H1 (cell line): ENCODE measurements at regions not wholly inside any gene's neighbourhood (a gene's known extent, or its start where the extent isn't known, plus 50 kb on each side); places are given as distances from the start of the nearest gene placed in this dataset.

Source experiments
- CTCF ChIA-PET: fragments of 300-600 bp; sonication (Branson Sonifier 250); formaldehyde crosslinking; loops from one replicate; lab custom pipeline; 2021; ENCODE audit not compliant: partially characterized antibody; lab: Charles Lee
- POLR2A ChIA-PET: fragments of 300-600 bp; sonication (Branson Sonifier 250); formaldehyde crosslinking; loops from one replicate; lab custom pipeline; 2021; ENCODE audit warnings: inconsistent platforms; ENCODE audit not compliant: partially characterized antibody; lab: Charles Lee
- DNase-seq, 2 experiments: peaks; one replicate each; pipeline versions ENCODE4 v3.0.0 to v3.0.0-alpha.2; 2010 to 2022; ENCODE audit warnings: low spot score in 2 of 2, low read depth in 1 of 2, mixed read lengths in 1 of 2
- FAIRE-seq: peaks from 2 replicates; lab custom pipeline; 2011; peaks lifted over from hg19 to GRCh38; lab: Jason Lieb, UNC
- H2AFZ ChIP-seq: 2 replicates; pipeline ENCODE4 v1.8.1; 2012; ENCODE audit warnings: low read length, inconsistent platforms
- H2AK5ac ChIP-seq: 2 replicates; pipeline ENCODE4 v1.6.1; 2013; ENCODE audit warnings: low read depth, low read length
- H2BK120ac ChIP-seq: replicated peaks from 2 replicates; pipeline ENCODE3; 2013; ENCODE audit warnings: low read depth, low read length, inconsistent platforms
- H2BK12ac ChIP-seq: 2 replicates; pipeline ENCODE4 v1.6.1; 2013; ENCODE audit warnings: low read depth, low read length
- H2BK15ac ChIP-seq: 2 replicates; pipeline ENCODE4 v1.6.1; 2013; ENCODE audit warnings: low read length
- H2BK20ac ChIP-seq: 2 replicates; pipeline ENCODE4 v1.6.1; 2013; ENCODE audit warnings: low read length
- H2BK5ac ChIP-seq: 2 replicates; pipeline ENCODE4 v1.6.1; 2013; ENCODE audit warnings: low read depth, low read length
- H3K14ac ChIP-seq: 2 replicates; pipeline ENCODE4 v1.6.1; 2013; ENCODE audit warnings: inconsistent platforms; ENCODE audit not compliant: insufficient read length
- H3K18ac ChIP-seq: 2 replicates; pipeline ENCODE4 v1.6.1; 2013; ENCODE audit warnings: low read length; ENCODE audit errors: extremely low read depth
- H3K23ac ChIP-seq: 2 replicates; pipeline ENCODE4 v1.6.1; 2013; ENCODE audit warnings: inconsistent platforms; ENCODE audit not compliant: insufficient read length
- H3K23me2 ChIP-seq: 2 replicates; pipeline ENCODE4 v1.6.1; 2013; ENCODE audit warnings: low read depth, low read length
- H3K27ac ChIP-seq: 2 replicates; pipeline ENCODE4 v1.6.1; 2011; ENCODE audit warnings: low read depth, low read length, inconsistent platforms
- H3K27me3 ChIP-seq, 4 experiments: replicated peaks in 1 of 4; 1 replicate in 1 of 4; 2 replicates in 3 of 4; pipeline versions ENCODE4 v1.6.1 to v1.8.1; 2011 to 2013; ENCODE audit warnings: low read length in 3 of 4, mild to moderate bottlenecking in 3 of 4, inconsistent platforms in 2 of 4, mixed read lengths in 2 of 4, moderate library complexity in 1 of 4; ENCODE audit not compliant: control insufficient read depth in 3 of 4, insufficient read depth in 3 of 4; ENCODE audit errors: extremely low read depth in 1 of 4
- H3K36me3 ChIP-seq, 4 experiments: 2 replicates each; pipeline versions ENCODE4 v1.6.1 to v1.8.1; 2011 to 2013; ENCODE audit warnings: mild to moderate bottlenecking in 4 of 4, low read length in 3 of 4, moderate library complexity in 2 of 4, control low read depth in 1 of 4, inconsistent platforms in 1 of 4; ENCODE audit not compliant: insufficient read depth in 4 of 4, control insufficient read depth in 2 of 4
- H3K4ac ChIP-seq: replicated peaks from 2 replicates; pipeline ENCODE3; 2013; ENCODE audit warnings: low read length, low read depth, mixed read lengths, inconsistent platforms; ENCODE audit not compliant: insufficient read length
- H3K4me1 ChIP-seq, 4 experiments: replicated peaks in 1 of 4; 1 replicate in 1 of 4; 2 replicates in 3 of 4; pipeline versions ENCODE4 v1.6.1 to v1.8.1; 2011 to 2013; ENCODE audit warnings: low read length in 3 of 4, inconsistent platforms in 2 of 4, mixed read lengths in 1 of 4; ENCODE audit not compliant: insufficient read depth in 4 of 4, control insufficient read depth in 3 of 4
- H3K4me2 ChIP-seq, 2 experiments: 2 replicates each; pipeline versions ENCODE4 v1.6.1 to v1.8.1; 2011 to 2013; ENCODE audit warnings: low read depth in 2 of 2, low read length in 2 of 2, control low read depth in 1 of 2, inconsistent platforms in 1 of 2, mild to moderate bottlenecking in 1 of 2; ENCODE audit not compliant: insufficient read depth in 1 of 2
- H3K4me3 ChIP-seq, 4 experiments: fragments of 200-600, 300-600 bp in 1 of 4; sonication (generic), shearing (Covaris generic), sonication (Bioruptor Twin) in 1 of 4; 2 replicates each; pipeline versions ENCODE4 v1.5.1 to v1.8.1; 2011 to 2016; ENCODE audit warnings: low read length in 4 of 4, low read depth in 3 of 4, control low read depth in 2 of 4, inconsistent platforms in 2 of 4, mild to moderate bottlenecking in 2 of 4, mixed read lengths in 1 of 4, moderate library complexity in 1 of 4; ENCODE audit not compliant: insufficient read depth in 2 of 4; ENCODE audit errors: extremely low read depth in 1 of 4
- H3K56ac ChIP-seq: replicated peaks from 2 replicates; pipeline ENCODE3; 2013; ENCODE audit warnings: low read depth, mild to moderate bottlenecking, mixed read lengths, low read length, inconsistent platforms; ENCODE audit not compliant: insufficient read length
- H3K79me1 ChIP-seq: 2 replicates; pipeline ENCODE4 v1.6.1; 2013; ENCODE audit warnings: low read depth, low read length, control low read depth
- H3K79me2 ChIP-seq, 2 experiments: 2 replicates each; pipeline versions ENCODE4 v1.6.1 to v1.8.1; 2012 to 2013; ENCODE audit warnings: low read length in 2 of 2, mild to moderate bottlenecking in 2 of 2, inconsistent platforms in 1 of 2; ENCODE audit not compliant: insufficient read depth in 2 of 2, control insufficient read depth in 1 of 2
- H3K9ac ChIP-seq, 4 experiments: replicated peaks in 1 of 4; 1 replicate in 1 of 4; 2 replicates in 3 of 4; pipeline versions ENCODE4 v1.6.1 to v1.8.1; 2011 to 2013; ENCODE audit warnings: low read depth in 3 of 4, low read length in 3 of 4, control low read depth in 2 of 4, mild to moderate bottlenecking in 2 of 4, moderate library complexity in 2 of 4, inconsistent platforms in 1 of 4; ENCODE audit errors: extremely low read depth in 1 of 4
- H3K9me3 ChIP-seq, 2 experiments: 2 replicates each; pipeline versions ENCODE4 v1.6.1 to v1.8.1; 2012 to 2013; ENCODE audit warnings: mild to moderate bottlenecking in 2 of 2, moderate library complexity in 2 of 2, control low read depth in 1 of 2, inconsistent platforms in 1 of 2, low read depth in 1 of 2, low read length in 1 of 2, mixed read lengths in 1 of 2; ENCODE audit not compliant: insufficient read depth in 2 of 2
- H4K20me1 ChIP-seq, 2 experiments: replicated peaks in 1 of 2; 2 replicates each; pipeline versions ENCODE3 to v1.8.1; 2011 to 2013; ENCODE audit warnings: inconsistent platforms in 2 of 2, low read length in 2 of 2, mild to moderate bottlenecking in 1 of 2; ENCODE audit not compliant: insufficient read depth in 2 of 2, control insufficient read depth in 1 of 2
- H4K5ac ChIP-seq: 2 replicates; pipeline ENCODE4 v1.6.1; 2013; ENCODE audit warnings: low read length, low read depth, mixed read lengths, inconsistent platforms; ENCODE audit not compliant: insufficient read length
- H4K8ac ChIP-seq: 2 replicates; pipeline ENCODE4 v1.8.0; 2013; ENCODE audit warnings: mild to moderate bottlenecking, moderate library complexity, low read length, inconsistent platforms; ENCODE audit not compliant: insufficient read depth; ENCODE audit errors: extremely low read depth
- H4K91ac ChIP-seq: replicated peaks from 2 replicates; pipeline ENCODE3; 2013; ENCODE audit warnings: low read length, mixed read lengths, inconsistent platforms; ENCODE audit not compliant: insufficient read length
- GABPA ChIP-seq: IDR thresholded peaks from 2 replicates; pipeline ENCODE4 v1.6.1; 2011; ENCODE audit warnings: mild to moderate bottlenecking, low read length, moderate library complexity, borderline replicate concordance; ENCODE audit not compliant: insufficient read depth
- RNF2 ChIP-seq: fragments of 200-900, 300-1000 bp; sonication (generic); IDR thresholded peaks from 2 replicates; pipeline ENCODE4 v1.7.1; 2016; ENCODE audit warnings: borderline replicate concordance, low read depth, mild to moderate bottlenecking, antibody characterized with exemption, low read length; ENCODE audit not compliant: poor library complexity, severe bottlenecking; ENCODE audit errors: missing control alignments
- WGBS, 2 experiments: shearing (Covaris generic) in 1 of 2; methylation state at CpG; one replicate each; pipeline versions ENCODE4 v1.1.6 to v1.1.7; 2013 to 2015; ENCODE audit warnings: low lambda C conversion rate in 2 of 2, mixed read lengths in 2 of 2, inconsistent platforms in 1 of 2, low coverage in 1 of 2, missing lambda C conversion rate in 1 of 2; ENCODE audit not compliant: insufficient replicate concordance in 2 of 2, insufficient coverage in 1 of 2, insufficient read length in 1 of 2; ENCODE audit errors: extremely low coverage in 1 of 2, missing lambda C conversion rate in 1 of 2; 5-methylcytosine and 5-hydroxymethylcytosine counted together

- no peak overlapping the region for H3K4me3 ChIP-seq
- H3K79me2 ChIP-seq: no peaks in the 10 kb centered on the region
- no peak overlapping the region for H2AK5ac ChIP-seq
- no peak overlapping the region for H2BK15ac ChIP-seq
- peaks cover 5% of the 10 kb centered on the region; the same call in 1 of the 2 replicates for H3K23me2 ChIP-seq
- H3K14ac ChIP-seq: no peak overlapping the region
- POLR2A ChIA-PET: no interaction called here
- H2BK120ac ChIP-seq: no peak overlapping the region
- H3K4me1 ChIP-seq: peaks cover 0 to 4% (median 1%) of the 10 kb centered on the region in 4 experiments; a peak in 3 of 7 replicates
- no peak overlapping the region for H4K8ac ChIP-seq
- TF ChIP-seq GABPA (no peak), RNF2 (no peak)
- H3K4ac ChIP-seq: no peak overlapping the region
- no peaks in the 10 kb centered on the region for H3K27me3 ChIP-seq
- DNase-seq (no peak), FAIRE-seq (no peak)
- peaks cover 0 to 2% of the 10 kb centered on the region in 2 experiments for H4K20me1 ChIP-seq
- no peak overlapping the region for H2BK20ac ChIP-seq
- H3K4me2 ChIP-seq: no peak overlapping the region
- no peak overlapping the region for H4K5ac ChIP-seq
- no peak overlapping the region for H3K23ac ChIP-seq
- CTCF ChIA-PET: interaction anchor here (0.7 to 2.9 kb wide), 4 partner anchors 10 to 82 kb away, joined by 3 to 11 read pairs (median 4); no protein-coding TSS in a partner anchor
- H3K36me3 ChIP-seq: no peaks in the 10 kb centered on the region
- H3K9ac ChIP-seq: no peak overlapping the region
- no peak overlapping the region for H2BK5ac ChIP-seq
- no peaks in the 10 kb centered on the region for H3K79me1 ChIP-seq
- H2BK12ac ChIP-seq: no peak overlapping the region
- no peak overlapping the region for H3K18ac ChIP-seq
- WGBS, 2 experiments: 83% methylated on average over 9 of the region's 10 CpGs; no CpG with 5 or more reads in 1 of the 2 experiments
- H4K91ac ChIP-seq: no peak overlapping the region
- no peak overlapping the region for H2AFZ ChIP-seq
- H3K56ac ChIP-seq: no peak overlapping the region
- H3K27ac ChIP-seq: no peak overlapping the region
- H3K9me3 ChIP-seq: no peaks in the 10 kb centered on the region
These were observed 200.6 kb downstream of the TEX29 start for GRCh38 chr13:111521030-111521429.
